ENCODE measurements at regions not wholly inside any gene's neighbourhood (a gene's known extent, or its start where the extent isn't known, plus 50 kb on each side); places are given as distances from the start of the nearest gene placed in this dataset.
A peak's percentile ranks its signal among the peaks of the same experiment; 100 is the strongest.

- ATAC-seq (no peak), DNase-seq (no peak)
- Histone ChIP-seq H3K36me3 (ENCODE audit: insufficient read depth in 1 of 2, low read depth in 1 of 2) (no peaks in the 10 kb centered on the region), H3K27ac (no peak overlapping the region), H3K4me3 (no peak overlapping the region), H3K9me3 (no peaks in the 10 kb centered on the region), H3K27me3 (ENCODE audit: insufficient read depth in 3 of 3, low read length in 2 of 3) (no peaks in the 10 kb centered on the region), H3K4me1 (no peaks in the 10 kb centered on the region)
- WGBS, 3 donors, result 74 to 81% (median 76%) methylated on average over 1 of the region's 1 CpG
- TF ChIP-seq CTCF (IDR thresholded peaks at IDR 0.05), result peak; percentile 24
- intact Hi-C loops (cut with DNase I), result no loop called here
These were observed 102.2 kb downstream of the BARHL2 start for GRCh38 chr1:90614872-90615271.

GRCh38 chr1:90613371-90613770 is 103.7 kb downstream of the BARHL2 start:
- Histone ChIP-seq H3K36me3 (ENCODE audit: insufficient read depth in 1 of 2, low read depth in 1 of 2) (no peaks in the 10 kb centered on the region), H3K9me3 (no peaks in the 10 kb centered on the region), H3K27me3 (ENCODE audit: insufficient read depth in 3 of 3, low read length in 2 of 3) (no peaks in the 10 kb centered on the region), H3K27ac (no peak overlapping the region), H3K4me3 (no peak overlapping the region), H3K4me1 (no peaks in the 10 kb centered on the region)
- no peak for DNase-seq
- WGBS, 3 donors, result 32 to 42% (median 32%) methylated on average over 5 of the region's 5 CpGs
- no peak for ATAC-seq
- no peak for TF ChIP-seq CTCF (IDR thresholded peaks at IDR 0.05)
- intact Hi-C loops (cut with DNase I), result no loop called here

DNA sequence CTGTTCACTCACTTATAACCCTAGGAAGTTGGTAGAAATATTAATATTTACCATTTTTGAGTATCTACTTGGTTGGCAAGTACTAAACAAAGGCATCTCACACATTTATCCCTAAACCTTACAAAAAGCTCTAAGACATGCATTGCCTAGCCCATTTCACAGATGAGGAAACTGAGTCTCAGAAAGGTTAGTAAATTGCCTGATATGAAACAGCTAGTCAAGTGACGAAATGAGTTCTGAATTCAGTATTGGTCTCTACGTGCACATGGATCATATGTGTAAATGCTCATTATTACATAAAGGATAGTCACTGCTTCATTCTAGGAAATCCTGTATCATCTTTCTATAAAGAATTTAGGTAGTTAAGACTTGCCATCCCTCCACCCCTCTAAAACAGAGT is 105.1 kb downstream of the BARHL2 start:
- H3K36me3 ChIP-seq (ENCODE audit: insufficient read depth in 1 of 2, low read depth in 1 of 2), result no peaks in the 10 kb centered on the region
- H3K4me1 ChIP-seq, result no peaks in the 10 kb centered on the region
- DNase-seq, result no peak
- ATAC-seq, result no peak
- 93 to 95% (median 94%) methylated on average over 2 of the region's 2 CpGs for WGBS, 3 donors
- H3K4me3 ChIP-seq, result no peak overlapping the region
- intact Hi-C loops (cut with DNase I), result no loop called here
- H3K9me3 ChIP-seq, result no peaks in the 10 kb centered on the region
- no peak for TF ChIP-seq CTCF (IDR thresholded peaks at IDR 0.05)
- H3K27ac ChIP-seq, result no peak overlapping the region
- H3K27me3 ChIP-seq (ENCODE audit: insufficient read depth in 3 of 3, low read length in 2 of 3), result no peaks in the 10 kb centered on the region

- intact Hi-C loops (cut with DNase I), result no loop called here
- no peak for DNase-seq
- no peak for TF ChIP-seq CTCF (IDR thresholded peaks at IDR 0.05)
- H3K27ac ChIP-seq, result no peak overlapping the region
- WGBS, 3 donors, result 76 to 83% (median 81%) methylated on average over 4 of the region's 4 CpGs
- no peaks in the 10 kb centered on the region for H3K9me3 ChIP-seq
- H3K27me3 ChIP-seq (ENCODE audit: insufficient read depth in 3 of 3, low read length in 2 of 3), result no peaks in the 10 kb centered on the region
- H3K4me1 ChIP-seq, result no peaks in the 10 kb centered on the region
- H3K4me3 ChIP-seq, result no peak overlapping the region
- H3K36me3 ChIP-seq (ENCODE audit: insufficient read depth in 1 of 2, low read depth in 1 of 2), result no peaks in the 10 kb centered on the region
- ATAC-seq, result no peak
These were observed 109.4 kb downstream of the BARHL2 start for GRCh38 chr1:90607736-90608135.

- no peak for ATAC-seq
- Histone ChIP-seq H3K4me3 (no peak overlapping the region), H3K27ac (no peak overlapping the region), H3K4me1 (no peaks in the 10 kb centered on the region), H3K36me3 (ENCODE audit: insufficient read depth in 1 of 2, low read depth in 1 of 2) (no peaks in the 10 kb centered on the region), H3K27me3 (ENCODE audit: insufficient read depth in 3 of 3, low read length in 2 of 3) (no peaks in the 10 kb centered on the region), H3K9me3 (no peaks in the 10 kb centered on the region)
- DNase-seq, result no peak
- no peak for TF ChIP-seq CTCF (IDR thresholded peaks at IDR 0.05)
- WGBS, 3 donors, result 51 to 73% (median 59%) methylated on average over 1 of the region's 1 CpG
- intact Hi-C loops (cut with DNase I), result no loop called here
These were observed 112.0 kb downstream of the BARHL2 start for GRCh38 chr1:90605070-90605469.
